HL-60 (cell line): ENCODE measurements at regions not wholly inside any gene's neighbourhood (a gene's known extent, or its start where the extent isn't known, plus 50 kb on each side); places are given as distances from the start of the nearest gene placed in this dataset.

Source experiments
- CTCF ChIP-seq: IDR thresholded peaks from one replicate; pipeline ENCODE4 v1.5.1; 2011; ENCODE audit warnings: low read length, control low read depth, inconsistent platforms; ENCODE audit not compliant: insufficient read depth
- POLR2AphosphoS5 ChIP-seq: IDR thresholded peaks from 2 replicates; pipeline ENCODE4 v1.6.1; 2012; ENCODE audit warnings: low read depth
- REST ChIP-seq: IDR thresholded peaks from 2 replicates; pipeline ENCODE4 v1.6.1; 2012; ENCODE audit warnings: low read depth; ENCODE audit not compliant: insufficient replicate concordance
- SPI1 ChIP-seq: IDR thresholded peaks from 2 replicates; pipeline ENCODE4 v1.6.1; 2012; ENCODE audit warnings: low read depth, mild to moderate bottlenecking, borderline replicate concordance

- TF ChIP-seq SPI1 (no peak), CTCF (no peak), POLR2AphosphoS5 (no peak), REST (no peak)
These were observed 75.9 kb upstream of the UBE2E2 start for GRCh38 chr3:23127196-23127595.
